HFF-Myc (cell line): ENCODE measurements at regions not wholly inside any gene's neighbourhood (a gene's known extent, or its start where the extent isn't known, plus 50 kb on each side); places are given as distances from the start of the nearest gene placed in this dataset.
"Not testable (repeated sequence)": the region's sequence is repeated elsewhere in the genome, so short reads cannot be mapped to it uniquely, and the experiment has no call there.

ENCODE experiments used
- DNase-seq: peaks from one replicate; pipeline ENCODE4 v3.0.0-alpha.2; 2011; ENCODE audit warnings: low read depth; ENCODE audit errors: extremely low read depth
- H3K4me3 ChIP-seq: replicated peaks from 2 replicates; pipeline ENCODE4 v1.5.1; 2011; ENCODE audit warnings: low read depth, mild to moderate bottlenecking, control low read depth, low read length
- TF ChIP-seq, protein P1 (sequence below): IDR thresholded peaks from 2 replicates; pipeline ENCODE4 v1.5.1; 2012; ENCODE audit warnings: mild to moderate bottlenecking, low read depth, low read length, control low read depth; ENCODE audit errors: missing control alignments

DNA sequence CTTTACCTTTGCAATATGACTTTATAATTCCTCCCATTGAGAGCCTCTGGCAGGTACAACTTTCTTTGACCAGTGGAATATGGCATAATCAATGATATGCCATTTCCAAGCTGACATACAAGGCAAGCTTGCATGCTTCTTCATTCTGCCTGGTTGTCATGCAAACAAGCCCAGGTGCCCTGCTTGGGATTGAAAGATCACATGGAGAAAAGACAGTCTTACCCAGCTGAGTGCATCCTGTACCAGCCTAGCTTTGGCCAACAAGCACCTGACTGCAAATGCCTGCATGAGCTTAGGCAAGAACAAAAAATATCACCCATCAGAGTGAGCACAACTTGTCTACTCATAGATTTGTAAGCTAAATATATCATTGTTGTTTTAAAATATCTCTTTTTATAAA is 82.9 kb upstream of the KCND2 start:
- H3K4me3 ChIP-seq, result no peak overlapping the region
- TF ChIP-seq, protein P1, sequence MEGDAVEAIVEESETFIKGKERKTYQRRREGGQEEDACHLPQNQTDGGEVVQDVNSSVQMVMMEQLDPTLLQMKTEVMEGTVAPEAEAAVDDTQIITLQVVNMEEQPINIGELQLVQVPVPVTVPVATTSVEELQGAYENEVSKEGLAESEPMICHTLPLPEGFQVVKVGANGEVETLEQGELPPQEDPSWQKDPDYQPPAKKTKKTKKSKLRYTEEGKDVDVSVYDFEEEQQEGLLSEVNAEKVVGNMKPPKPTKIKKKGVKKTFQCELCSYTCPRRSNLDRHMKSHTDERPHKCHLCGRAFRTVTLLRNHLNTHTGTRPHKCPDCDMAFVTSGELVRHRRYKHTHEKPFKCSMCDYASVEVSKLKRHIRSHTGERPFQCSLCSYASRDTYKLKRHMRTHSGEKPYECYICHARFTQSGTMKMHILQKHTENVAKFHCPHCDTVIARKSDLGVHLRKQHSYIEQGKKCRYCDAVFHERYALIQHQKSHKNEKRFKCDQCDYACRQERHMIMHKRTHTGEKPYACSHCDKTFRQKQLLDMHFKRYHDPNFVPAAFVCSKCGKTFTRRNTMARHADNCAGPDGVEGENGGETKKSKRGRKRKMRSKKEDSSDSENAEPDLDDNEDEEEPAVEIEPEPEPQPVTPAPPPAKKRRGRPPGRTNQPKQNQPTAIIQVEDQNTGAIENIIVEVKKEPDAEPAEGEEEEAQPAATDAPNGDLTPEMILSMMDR, result no peak
- no peak for DNase-seq

DNA sequence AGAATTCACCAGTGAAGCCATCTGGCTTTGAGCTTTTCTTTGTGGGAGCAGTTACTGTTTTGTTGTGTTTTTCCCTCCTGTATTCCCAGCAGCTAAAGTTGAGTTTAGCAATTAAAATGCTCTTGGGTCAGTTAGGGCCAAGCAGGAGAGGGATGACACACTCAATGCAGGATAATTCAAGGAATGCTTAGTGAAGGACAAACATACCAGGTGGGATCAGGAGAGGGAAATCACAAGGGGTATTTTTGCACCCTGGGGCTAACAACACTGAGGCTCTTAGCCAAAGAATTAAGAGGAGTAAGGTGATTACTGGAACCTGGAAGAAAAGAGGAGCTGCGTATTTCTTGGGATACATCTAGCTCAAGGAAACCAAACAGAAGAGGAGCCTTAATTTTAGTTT is 82.4 kb upstream of the KCND2 start:
- no peak for DNase-seq
- TF ChIP-seq, protein P1, result no peak
- no peak overlapping the region for H3K4me3 ChIP-seq

DNA sequence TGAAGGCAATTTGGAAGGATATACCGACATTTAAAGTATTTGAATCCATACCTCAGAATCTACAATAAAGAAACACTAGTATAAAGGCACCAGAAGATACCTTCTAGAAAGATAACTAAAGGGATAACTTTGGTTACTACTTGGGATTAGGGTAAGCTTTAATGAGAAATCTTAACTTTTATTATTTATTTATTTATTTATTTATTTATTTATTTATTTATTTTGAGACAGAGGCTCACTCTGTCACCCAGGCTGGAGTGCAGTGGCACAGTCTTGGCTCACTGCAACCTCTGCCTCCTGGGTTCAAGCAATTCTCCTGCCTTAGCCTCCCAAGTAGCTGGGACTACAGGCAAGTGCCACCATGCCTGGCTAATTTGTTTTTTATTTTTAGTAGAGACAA is 81.6 kb upstream of the KCND2 start:
- not testable (repeated sequence) for DNase-seq, H3K4me3 ChIP-seq

DNA sequence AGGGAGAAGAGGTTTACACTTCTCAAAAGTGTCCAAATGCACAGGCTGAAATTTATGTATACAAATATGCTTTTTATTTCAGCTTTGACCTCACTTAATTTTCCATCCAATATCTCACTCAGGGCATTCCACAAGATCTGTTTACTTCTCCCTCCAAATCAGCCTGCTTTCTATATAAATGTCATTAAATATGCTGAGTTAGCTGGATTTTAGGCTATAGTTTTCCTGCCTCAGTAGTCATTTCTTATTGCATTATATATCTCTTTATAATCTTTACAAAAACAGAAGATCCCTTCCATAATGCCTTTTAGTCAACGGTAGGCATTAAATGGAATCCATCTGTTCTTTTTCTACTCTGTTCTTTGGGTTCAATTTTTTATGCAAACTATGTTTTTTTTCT is 71.7 kb upstream of the KCND2 start:
- TF ChIP-seq, protein P1, result no peak
- H3K4me3 ChIP-seq, result no peak overlapping the region
- DNase-seq, result no peak

DNA sequence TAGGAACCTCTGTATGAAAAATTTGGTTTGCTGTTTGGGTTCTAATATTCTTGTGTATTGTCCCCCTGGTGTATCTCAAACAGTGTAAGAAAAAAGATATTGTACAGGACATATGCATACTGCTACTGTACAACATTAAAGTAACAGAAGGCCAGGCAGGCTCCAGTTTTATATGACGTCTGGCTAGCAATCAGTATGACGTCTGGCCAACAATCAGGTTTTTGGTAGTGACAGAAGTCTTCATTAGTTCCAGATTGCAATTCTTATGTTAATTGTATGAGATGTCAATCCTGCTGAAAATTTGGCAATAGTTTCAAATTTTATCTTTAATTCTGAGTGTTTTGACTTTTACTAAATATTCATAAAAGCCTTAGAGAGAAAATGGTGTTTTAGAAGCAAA is 67.9 kb upstream of the KCND2 start:
- TF ChIP-seq, protein P1, result no peak
- H3K4me3 ChIP-seq, result no peak overlapping the region
- no peak for DNase-seq

DNA sequence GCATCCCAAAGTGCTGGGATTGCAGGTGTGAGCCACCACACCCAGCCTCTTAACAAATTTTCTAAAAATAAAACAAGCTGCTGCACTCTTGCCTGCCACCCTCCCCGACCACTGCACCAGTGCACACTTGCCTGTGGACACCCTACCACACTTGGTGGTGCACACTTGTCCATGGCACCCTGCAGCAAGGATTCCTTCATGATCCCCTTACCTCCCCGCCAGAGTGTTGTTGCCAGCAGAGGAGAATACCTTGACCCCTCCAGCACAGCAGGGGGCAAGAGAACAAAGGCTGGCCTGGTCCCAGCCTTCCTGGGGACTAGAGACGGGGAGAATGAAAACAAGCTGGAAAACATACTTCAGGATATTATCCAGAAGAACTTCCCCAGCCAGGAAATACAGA is 65.9 kb upstream of the KCND2 start:
- TF ChIP-seq, protein P1, result no peak
- no peak for DNase-seq
- no peak overlapping the region for H3K4me3 ChIP-seq

DNA sequence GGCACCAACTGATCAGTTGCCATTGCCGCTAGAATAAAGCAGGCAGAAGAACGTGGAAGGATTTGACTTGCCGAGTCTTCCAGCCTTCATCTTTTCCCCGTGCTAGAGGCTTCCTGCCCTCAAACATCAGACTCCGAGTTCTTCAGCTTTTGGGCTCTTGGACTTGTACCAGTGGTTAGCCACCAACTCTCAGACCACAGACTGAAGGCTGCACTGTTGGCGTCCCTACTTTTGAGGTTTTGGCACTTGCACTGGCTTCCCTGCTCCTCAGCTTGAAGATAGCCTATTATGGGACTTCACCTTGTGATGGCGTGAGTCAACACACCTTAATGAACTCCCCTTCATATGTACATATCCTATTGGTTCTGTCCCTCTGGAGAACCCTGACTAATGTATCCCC is 57.3 kb upstream of the KCND2 start:
- TF ChIP-seq, protein P1, result no peak
- DNase-seq, result no peak
- H3K4me3 ChIP-seq, result no peak overlapping the region
